Amniotic stem cell (primary cell): ENCODE measurements at regions not wholly inside any gene's neighbourhood (a gene's known extent, or its start where the extent isn't known, plus 50 kb on each side); places are given as distances from the start of the nearest gene placed in this dataset.
A peak's percentile ranks its signal among the peaks of the same experiment; 100 is the strongest.
"Not testable (repeated sequence)": the region's sequence is repeated elsewhere in the genome, so short reads cannot be mapped to it uniquely, and the experiment has no call there.

ENCODE experiments used
- DNase-seq: peaks from one replicate; lab custom pipeline; 2025; lab: John Stamatoyannopoulos, UW

- no peak for DNase-seq
Observed at GRCh38 chr5:57749396-57749795, 266.8 kb upstream of the ACTBL2 start.

GRCh38 chr5:57745700-57746651 lies 263.4 kb upstream of the ACTBL2 start:
- DNase-seq = no peak

- no peak for DNase-seq
Observed at GRCh38 chr5:57745029-57745428, 262.4 kb upstream of the ACTBL2 start.

- no peak for DNase-seq
Observed at GRCh38 chr5:57741336-57741735, 258.7 kb upstream of the ACTBL2 start.

- DNase-seq = no peak
Observed at GRCh38 chr5:57738787-57739186, 256.2 kb upstream of the ACTBL2 start.

- no peak for DNase-seq
Observed at GRCh38 chr5:57738301-57738700, 255.7 kb upstream of the ACTBL2 start.

- no peak for DNase-seq
Observed at GRCh38 chr5:57736716-57737115, 254.1 kb upstream of the ACTBL2 start.

- peak; percentile 64 for DNase-seq
Observed at GRCh38 chr5:57735279-57736153, 252.9 kb upstream of the ACTBL2 start.

- DNase-seq = no peak
Observed at GRCh38 chr5:57734296-57734695, 251.7 kb upstream of the ACTBL2 start.

GRCh38 chr5:57727591-57727990 lies 245.0 kb upstream of the ACTBL2 start:
- no peak for DNase-seq

GRCh38 chr5:57725658-57726504 lies 243.3 kb upstream of the ACTBL2 start:
- no peak for DNase-seq

GRCh38 chr5:57724836-57725235 lies 242.2 kb upstream of the ACTBL2 start:
- DNase-seq = peak; percentile 38

- no peak for DNase-seq
Observed at GRCh38 chr5:57721226-57721625, 238.6 kb upstream of the ACTBL2 start.

GRCh38 chr5:57720656-57721055 lies 238.0 kb upstream of the ACTBL2 start:
- no peak for DNase-seq

GRCh38 chr5:57719216-57719615 lies 236.6 kb upstream of the ACTBL2 start:
- no peak for DNase-seq

GRCh38 chr5:57718155-57718554 lies 235.5 kb upstream of the ACTBL2 start:
- DNase-seq = no peak

- no peak for DNase-seq
Observed at GRCh38 chr5:57717555-57717954, 234.9 kb upstream of the ACTBL2 start.

- no peak for DNase-seq
Observed at GRCh38 chr5:57716661-57717060, 234.1 kb upstream of the ACTBL2 start.

- no peak for DNase-seq
Observed at GRCh38 chr5:57715296-57715695, 232.7 kb upstream of the ACTBL2 start.

GRCh38 chr5:57713535-57713934 lies 230.9 kb upstream of the ACTBL2 start:
- not testable (repeated sequence) for DNase-seq

GRCh38 chr5:57711946-57712345 lies 229.3 kb upstream of the ACTBL2 start:
- no peak for DNase-seq

- no peak for DNase-seq
Observed at GRCh38 chr5:57711471-57711870, 228.9 kb upstream of the ACTBL2 start.
